ENCODE measurements at regions not wholly inside any gene's neighbourhood (a gene's known extent, or its start where the extent isn't known, plus 50 kb on each side); places are given as distances from the start of the nearest gene placed in this dataset.

- TF ChIP-seq TCF12 (IDR thresholded peaks at IDR 0.05; ENCODE audit: low read depth, low read length), result no peak
- TF ChIP-seq CTCF (IDR thresholded peaks at IDR 0.05; ENCODE audit: control extremely low read depth in 1 of 3, insufficient read depth in 1 of 3, low read depth in 1 of 3, low read length in 3 of 3), result no peak
- TF ChIP-seq RNF2 (IDR thresholded peaks at IDR 0.05; ENCODE audit: borderline replicate concordance, low read depth, low read length, missing control alignments, poor library complexity, severe bottlenecking), result no peak
- TF ChIP-seq SP1 (IDR thresholded peaks at IDR 0.05; ENCODE audit: low read depth, low read length), result no peak
These were observed 95.5 kb downstream of the WTIP start (continued) for GRCh38 chr19:34577056-34577455.
